ENCODE measurements at regions not wholly inside any gene's neighbourhood (a gene's known extent, or its start where the extent isn't known, plus 50 kb on each side); places are given as distances from the start of the nearest gene placed in this dataset.
"Not testable (repeated sequence)": the region's sequence is repeated elsewhere in the genome, so short reads cannot be mapped to it uniquely, and the experiment has no call there.

GRCh38 chr7:6992133-6992532, 166.1 kb upstream of the CCZ1B start:
- H3K4me3 ChIP-seq (ENCODE audit: low read depth in 1 of 2, low read length in 2 of 2); H3K27ac ChIP-seq (ENCODE audit: low read length); DNase-seq: not testable (repeated sequence)

GRCh38 chr7:6995026-6995425, 169.0 kb upstream of the CCZ1B start:
- not testable (repeated sequence) for H3K27me3 ChIP-seq (ENCODE audit: insufficient read depth, low read length, poor library complexity); H3K79me2 ChIP-seq (ENCODE audit: insufficient read depth, low read length); H2AFZ ChIP-seq (ENCODE audit: low read depth, low read length); H3K4me2 ChIP-seq (ENCODE audit: insufficient read depth, low read length); H3K9me3 ChIP-seq (ENCODE audit: insufficient read depth, low read length, severe bottlenecking); H3K4me1 ChIP-seq (ENCODE audit: insufficient read depth, low read length); H3K36me3 ChIP-seq (ENCODE audit: insufficient read depth, low read length); H3K27ac ChIP-seq (ENCODE audit: low read length); ATAC-seq (ENCODE audit: insufficient read depth, low read depth); H4K20me1 ChIP-seq (ENCODE audit: insufficient read depth, low read length); DNase-seq; H3K9ac ChIP-seq (ENCODE audit: low read depth, low read length); H3K4me3 ChIP-seq (ENCODE audit: low read depth in 1 of 2, low read length in 2 of 2)

More at GRCh38 chr7:6992133-6992532, 166.1 kb upstream of the CCZ1B start:
- not testable (repeated sequence) for H3K4me1 ChIP-seq (ENCODE audit: insufficient read depth, low read length); H3K36me3 ChIP-seq (ENCODE audit: insufficient read depth, low read length); H3K9ac ChIP-seq (ENCODE audit: low read depth, low read length); ATAC-seq (ENCODE audit: insufficient read depth, low read depth); H3K79me2 ChIP-seq (ENCODE audit: insufficient read depth, low read length); H3K4me2 ChIP-seq (ENCODE audit: insufficient read depth, low read length); H3K9me3 ChIP-seq (ENCODE audit: insufficient read depth, low read length, severe bottlenecking); H3K27me3 ChIP-seq (ENCODE audit: insufficient read depth, low read length, poor library complexity); H4K20me1 ChIP-seq (ENCODE audit: insufficient read depth, low read length); H2AFZ ChIP-seq (ENCODE audit: low read depth, low read length)

- H3K4me1 ChIP-seq (ENCODE audit: insufficient read depth, low read length); H3K9me3 ChIP-seq (ENCODE audit: insufficient read depth, low read length, severe bottlenecking); H3K27me3 ChIP-seq (ENCODE audit: insufficient read depth, low read length, poor library complexity); H3K79me2 ChIP-seq (ENCODE audit: insufficient read depth, low read length); ATAC-seq (ENCODE audit: insufficient read depth, low read depth); H3K4me3 ChIP-seq (ENCODE audit: low read depth in 1 of 2, low read length in 2 of 2); H3K9ac ChIP-seq (ENCODE audit: low read depth, low read length); H3K27ac ChIP-seq (ENCODE audit: low read length); H3K36me3 ChIP-seq (ENCODE audit: insufficient read depth, low read length); H2AFZ ChIP-seq (ENCODE audit: low read depth, low read length); H4K20me1 ChIP-seq (ENCODE audit: insufficient read depth, low read length); DNase-seq; H3K4me2 ChIP-seq (ENCODE audit: insufficient read depth, low read length): not testable (repeated sequence)
Measured at GRCh38 chr7:6995493-6996289, 169.6 kb upstream of the CCZ1B start.

- not testable (repeated sequence) for H3K79me2 ChIP-seq (ENCODE audit: insufficient read depth, low read length); H4K20me1 ChIP-seq (ENCODE audit: insufficient read depth, low read length)
Measured at GRCh38 chr7:6999067-6999666, 173.1 kb upstream of the CCZ1B start.

GRCh38 chr7:7002418-7003062, 176.5 kb upstream of the CCZ1B start:
- H3K4me1 ChIP-seq (ENCODE audit: insufficient read depth, low read length): no peaks in the 10 kb centered on the region
- H3K36me3 ChIP-seq (ENCODE audit: insufficient read depth, low read length): no peaks in the 10 kb centered on the region
- H3K27ac ChIP-seq (ENCODE audit: low read length): no peak overlapping the region
- TF ChIP-seq CTCF (IDR thresholded peaks at IDR 0.05; ENCODE audit: borderline replicate concordance, extremely low read depth, low read length, poor library complexity, severe bottlenecking): no peak
- no peak for TF ChIP-seq EZH2 (IDR thresholded peaks at IDR 0.05; ENCODE audit: borderline replicate concordance, low read depth, low read length, severe bottlenecking)
- no peaks in the 10 kb centered on the region for H3K79me2 ChIP-seq (ENCODE audit: insufficient read depth, low read length)
- H2AFZ ChIP-seq (ENCODE audit: low read depth, low read length): no peak overlapping the region
- H4K20me1 ChIP-seq (ENCODE audit: insufficient read depth, low read length): no peaks in the 10 kb centered on the region
- H3K4me2 ChIP-seq (ENCODE audit: insufficient read depth, low read length): no peak overlapping the region
- H3K9me3 ChIP-seq (ENCODE audit: insufficient read depth, low read length, severe bottlenecking): peaks cover 3% of the 10 kb centered on the region
- no peak overlapping the region for H3K4me3 ChIP-seq (ENCODE audit: low read depth in 1 of 2, low read length in 2 of 2)
- no peak for DNase-seq
- no peak for ATAC-seq (ENCODE audit: insufficient read depth, low read depth)
- no peak overlapping the region for H3K9ac ChIP-seq (ENCODE audit: low read depth, low read length)
- H3K27me3 ChIP-seq (ENCODE audit: insufficient read depth, low read length, poor library complexity): peaks cover 10% of the 10 kb centered on the region

More at GRCh38 chr7:6999067-6999666, 173.1 kb upstream of the CCZ1B start:
- H3K4me3 ChIP-seq (ENCODE audit: low read depth in 1 of 2, low read length in 2 of 2); H3K4me2 ChIP-seq (ENCODE audit: insufficient read depth, low read length); H3K4me1 ChIP-seq (ENCODE audit: insufficient read depth, low read length); H3K27me3 ChIP-seq (ENCODE audit: insufficient read depth, low read length, poor library complexity); DNase-seq; H3K9ac ChIP-seq (ENCODE audit: low read depth, low read length); H3K36me3 ChIP-seq (ENCODE audit: insufficient read depth, low read length); H2AFZ ChIP-seq (ENCODE audit: low read depth, low read length); ATAC-seq (ENCODE audit: insufficient read depth, low read depth); H3K27ac ChIP-seq (ENCODE audit: low read length); H3K9me3 ChIP-seq (ENCODE audit: insufficient read depth, low read length, severe bottlenecking): not testable (repeated sequence)

Data from DND-41 (cell line).